ENCODE measurements at regions not wholly inside any gene's neighbourhood (a gene's known extent, or its start where the extent isn't known, plus 50 kb on each side); places are given as distances from the start of the nearest gene placed in this dataset.

- no peak for DNase-seq (ENCODE audit: low read depth)
Measured at GRCh38 chrX:38856670-38857265, 55.5 kb downstream of the MID1IP1 start.

DNA sequence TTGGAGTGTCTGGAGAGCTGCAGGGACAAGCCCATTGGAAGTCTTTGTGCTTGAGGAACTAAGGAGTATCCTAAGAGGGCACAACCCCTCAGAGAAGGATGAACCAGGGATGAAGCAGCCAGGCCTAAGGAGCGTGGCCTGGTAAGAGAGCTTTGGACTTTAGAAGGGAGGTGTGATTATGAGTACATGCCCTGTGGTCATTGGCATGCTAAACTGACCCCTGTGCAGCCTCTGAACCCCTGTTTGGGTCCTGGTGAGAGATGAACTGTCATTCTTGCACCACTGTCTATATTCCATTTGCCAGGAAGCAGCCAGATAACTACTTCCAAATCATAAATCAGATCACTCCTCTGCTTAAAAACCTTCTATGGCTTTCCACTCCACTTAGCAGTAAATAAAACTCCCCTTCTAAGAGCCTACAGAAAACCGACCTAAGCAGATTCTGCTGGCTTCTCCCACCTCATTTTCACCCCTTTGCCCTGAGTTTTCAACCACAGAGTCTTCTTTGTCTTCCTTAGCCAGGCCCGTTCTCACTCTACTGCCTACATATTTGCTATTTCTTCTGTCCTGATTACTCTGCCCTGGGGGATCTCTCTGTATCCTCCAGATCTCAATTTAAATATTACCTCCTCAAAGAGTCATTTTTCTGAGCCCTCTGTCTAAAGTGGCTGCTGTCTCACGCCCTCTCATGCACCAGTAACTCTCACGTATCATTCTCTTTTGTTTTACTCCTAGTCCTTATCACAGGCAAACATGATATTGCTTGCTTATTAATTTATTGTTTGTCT is 56.7 kb downstream of the MID1IP1 start:
- DNase-seq (ENCODE audit: low read depth): no peak

DNA sequence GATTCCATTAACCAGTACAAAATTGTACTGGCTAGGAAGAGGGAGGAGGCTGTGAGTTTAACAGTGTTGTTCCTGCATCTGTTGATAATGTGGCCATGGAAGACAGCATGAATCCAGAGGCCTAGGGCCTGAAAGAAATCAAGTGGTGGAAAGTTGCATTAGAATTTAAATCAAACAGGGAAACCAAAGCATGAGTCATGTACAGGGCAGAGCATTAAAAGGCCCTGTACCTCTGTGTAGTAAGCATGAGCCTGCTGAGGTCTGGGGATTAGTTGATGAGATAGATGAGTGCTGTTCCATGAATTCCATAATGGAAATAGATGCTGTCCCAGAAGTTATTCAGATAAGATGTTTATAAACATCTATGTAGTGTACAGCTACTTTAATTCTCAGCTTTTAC is 58.3 kb downstream of the MID1IP1 start:
- DNase-seq (ENCODE audit: low read depth): no peak

GRCh38 chrX:38860106-38861013 is 59.1 kb downstream of the MID1IP1 start:
- no peak for DNase-seq (ENCODE audit: low read depth)

DNA sequence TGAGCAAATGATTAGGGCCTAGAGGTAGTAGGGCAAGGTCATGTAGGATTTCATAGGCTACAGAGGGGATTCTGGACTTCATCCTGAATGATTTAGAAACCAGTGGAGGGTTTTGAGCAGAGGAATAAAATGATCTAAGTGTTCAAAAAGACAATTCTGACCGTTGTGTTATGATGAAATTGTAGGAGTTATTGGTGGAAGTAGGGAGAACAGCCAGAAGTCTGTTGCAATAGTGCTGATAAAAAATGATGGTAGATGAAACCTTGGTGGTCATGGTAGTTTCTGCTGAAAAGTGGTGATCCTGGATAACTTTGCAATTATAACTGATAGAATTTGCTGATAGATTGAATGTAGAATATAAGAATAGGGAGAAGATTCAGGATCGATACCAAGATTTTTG is 60.2 kb downstream of the MID1IP1 start:
- DNase-seq (ENCODE audit: low read depth): no peak

DNA sequence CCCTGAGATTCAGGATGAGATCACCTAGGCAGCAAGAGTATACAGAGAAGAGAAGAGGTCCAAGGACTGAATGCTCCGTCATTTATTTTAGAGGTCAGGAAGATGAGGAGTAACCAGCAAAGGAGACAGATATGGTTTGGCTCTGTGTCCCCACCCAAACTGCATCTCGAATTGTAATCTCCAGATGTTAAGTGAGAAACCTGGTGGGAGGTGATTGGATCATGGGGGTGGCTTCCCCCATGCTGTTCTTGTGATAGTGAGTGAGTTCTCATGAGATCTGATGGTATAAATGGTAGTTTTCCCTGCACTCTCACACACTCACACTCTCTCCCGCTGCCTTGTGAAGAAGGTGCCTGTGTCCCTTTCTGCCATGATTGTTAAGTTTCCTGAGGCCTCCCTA is 60.8 kb downstream of the MID1IP1 start:
- DNase-seq (ENCODE audit: low read depth): no peak

DNA sequence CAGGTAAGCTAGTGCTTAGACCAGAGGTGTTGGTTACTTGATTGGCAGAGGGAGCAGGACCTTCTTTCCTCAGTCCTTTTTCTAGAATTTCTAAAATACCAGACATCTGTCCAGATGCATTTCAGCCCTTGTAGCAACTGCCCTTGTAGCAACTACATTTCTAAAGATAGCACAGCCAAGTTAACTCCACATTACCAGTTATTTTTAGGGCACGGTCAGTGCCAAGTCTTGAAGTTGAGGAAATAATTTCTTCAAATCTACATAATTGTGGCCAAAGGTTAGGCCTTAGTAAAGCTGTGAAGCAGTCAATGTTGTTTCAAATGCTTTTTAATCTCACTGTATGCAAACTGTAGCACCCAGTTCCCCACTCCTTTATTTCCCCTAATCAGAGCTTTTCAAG is 62.9 kb downstream of the MID1IP1 start:
- DNase-seq (ENCODE audit: low read depth): no peak

DNA sequence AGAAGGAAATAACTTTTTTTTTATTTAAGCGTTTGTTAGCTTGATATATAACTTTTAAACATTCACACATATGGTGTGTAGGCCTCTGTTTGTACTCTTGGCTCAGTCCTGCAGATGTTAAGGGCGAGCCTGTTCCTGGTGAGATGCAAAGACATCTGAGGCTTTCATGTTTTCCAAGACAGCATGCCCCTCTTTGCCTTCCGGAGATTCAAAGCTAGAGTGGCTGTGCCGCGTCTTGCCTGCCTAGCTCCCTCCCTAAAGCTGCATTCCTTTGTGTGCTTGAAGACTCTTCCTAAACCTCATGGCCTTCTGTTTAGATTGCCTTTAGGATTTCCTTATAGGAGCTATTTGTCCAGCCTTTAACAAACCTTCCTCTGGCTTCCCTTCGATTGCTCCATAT is 67.1 kb downstream of the MID1IP1 start:
- DNase-seq (ENCODE audit: low read depth): no peak

DNA sequence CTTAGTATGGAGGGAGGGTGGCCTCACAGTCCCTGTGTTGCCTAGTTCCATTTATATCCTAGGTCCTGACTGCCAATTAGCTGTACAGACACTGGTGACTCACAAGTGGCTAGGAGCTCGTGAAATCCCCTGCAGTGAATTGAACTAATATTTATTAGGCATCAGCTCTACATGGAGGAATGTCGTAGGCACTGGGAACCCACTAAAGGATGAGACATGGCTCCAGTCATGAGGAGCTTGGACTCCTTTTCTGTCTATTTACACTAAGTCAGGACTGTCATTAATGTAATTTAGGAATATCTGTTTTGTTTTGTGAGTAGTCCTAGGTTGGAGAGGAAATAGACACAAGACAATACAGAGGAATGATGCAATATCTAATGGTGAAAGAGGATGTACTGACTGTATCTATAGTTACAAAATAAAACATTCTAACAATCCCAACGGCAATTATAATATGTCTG is 67.7 kb downstream of the MID1IP1 start:
- no peak for DNase-seq (ENCODE audit: low read depth)

DNA sequence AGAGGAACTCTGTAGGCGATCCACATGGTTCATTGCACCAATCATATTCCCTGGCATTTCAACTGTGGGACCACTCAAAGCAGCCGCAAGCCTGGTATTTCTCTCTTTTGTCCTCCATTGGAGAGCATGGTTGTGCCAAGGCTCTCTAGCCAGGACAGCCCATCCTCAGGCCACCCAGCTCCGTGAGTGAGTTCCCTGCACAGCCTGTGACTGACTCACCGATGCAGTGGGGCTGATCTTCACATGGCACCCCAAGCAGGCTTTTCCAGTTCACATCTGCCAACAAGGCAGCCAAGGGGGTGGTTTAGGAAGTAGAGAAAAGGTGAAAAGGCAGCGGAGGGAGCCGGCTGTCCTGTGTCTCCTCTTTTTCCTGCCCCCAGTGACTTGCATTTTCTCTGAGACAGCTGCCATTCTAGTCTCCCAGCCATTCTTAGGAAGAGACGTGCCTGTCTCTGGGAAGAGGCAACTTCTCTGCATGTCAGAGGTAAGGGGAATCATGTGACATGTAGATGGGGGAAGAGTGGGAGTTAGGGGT is 69.2 kb downstream of the MID1IP1 start:
- DNase-seq (ENCODE audit: low read depth): no peak

- DNase-seq (ENCODE audit: low read depth): no peak
Measured at GRCh38 chrX:38871129-38872029, 70.1 kb downstream of the MID1IP1 start.

DNA sequence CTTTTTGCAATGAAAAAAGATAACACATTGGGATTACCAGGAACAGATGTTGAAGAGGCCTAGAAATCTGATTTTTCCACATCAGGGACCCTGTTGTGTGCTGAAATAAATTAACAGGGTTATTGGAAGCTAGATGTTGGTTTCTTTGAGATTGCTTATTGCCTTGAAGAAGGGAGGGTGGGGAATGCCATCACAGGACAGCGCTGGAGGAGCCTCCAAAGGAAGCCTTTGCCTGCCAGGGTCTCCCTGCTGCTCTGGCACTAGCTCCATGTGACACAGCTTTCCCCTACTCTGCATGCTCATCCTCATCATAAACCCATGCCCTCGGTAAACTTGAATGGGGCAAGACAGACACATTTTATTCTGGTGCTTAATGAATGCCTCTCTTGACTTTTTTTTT is 76.1 kb downstream of the MID1IP1 start:
- no peak for DNase-seq (ENCODE audit: low read depth)

GRCh38 chrX:38878641-38879340 is 77.5 kb downstream of the MID1IP1 start:
- DNase-seq (ENCODE audit: low read depth): no peak

DNA sequence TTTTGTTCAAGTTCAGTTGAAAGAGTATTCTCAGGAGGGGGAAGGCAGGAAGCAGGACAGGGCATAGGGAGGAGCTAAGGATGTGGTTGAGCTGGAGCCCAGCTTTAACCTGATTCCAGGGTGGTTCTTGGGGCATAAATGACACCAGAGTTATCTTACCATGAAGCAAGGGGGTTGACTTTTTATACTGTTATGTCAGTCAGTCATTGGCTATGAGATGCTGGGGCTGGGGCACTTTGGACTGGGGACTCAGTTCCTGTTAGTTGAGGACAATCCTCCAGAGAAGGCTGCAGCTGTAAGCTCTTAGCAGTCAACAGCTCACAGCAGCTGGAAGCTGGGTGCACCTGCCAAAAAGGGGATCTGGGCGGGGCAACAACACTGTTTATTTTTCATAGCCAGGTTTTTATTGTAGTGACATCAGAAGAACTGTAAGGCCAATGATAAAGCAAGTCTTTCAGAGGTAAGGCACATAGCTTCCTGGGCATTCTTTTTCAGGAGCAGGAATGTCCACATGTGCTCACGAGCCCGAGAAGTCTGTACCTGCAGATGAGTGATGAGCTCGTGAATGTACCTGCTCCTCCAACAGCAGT is 78.5 kb downstream of the MID1IP1 start:
- DNase-seq (ENCODE audit: low read depth): no peak

DNA sequence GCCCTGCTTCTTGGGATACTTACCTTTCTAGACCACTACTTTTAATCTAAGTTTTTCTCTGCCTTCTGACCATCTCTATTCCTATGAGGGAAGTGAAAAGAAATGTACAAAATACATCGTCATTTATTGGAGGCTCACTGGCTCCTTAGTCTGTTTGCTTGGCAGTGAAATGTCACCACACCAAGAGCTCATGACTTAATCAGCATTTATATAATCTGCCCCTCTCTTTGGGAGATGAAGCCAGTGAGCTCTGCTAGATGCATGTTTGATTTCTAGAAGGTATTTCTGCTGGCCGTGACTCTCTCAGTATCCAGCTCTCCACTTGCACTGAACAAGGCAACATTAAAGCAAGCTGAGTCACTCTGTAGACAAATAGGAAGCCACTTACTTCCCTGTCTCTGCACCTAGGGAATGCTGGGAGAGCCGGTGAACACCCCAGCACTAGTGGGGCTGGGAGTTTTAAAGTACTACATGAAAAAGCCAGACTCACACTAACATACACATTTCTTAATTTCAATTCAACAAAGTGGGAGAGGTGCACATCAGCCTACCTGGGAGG is 79.1 kb downstream of the MID1IP1 start:
- DNase-seq (ENCODE audit: low read depth): no peak

- no peak for DNase-seq (ENCODE audit: low read depth)
Measured at GRCh38 chrX:38881066-38881465, 79.8 kb downstream of the MID1IP1 start.

- no peak for DNase-seq (ENCODE audit: low read depth)
Measured at GRCh38 chrX:38881727-38882126, 80.5 kb downstream of the MID1IP1 start.

GRCh38 chrX:38882894-38883626 is 81.8 kb downstream of the MID1IP1 start:
- DNase-seq (ENCODE audit: low read depth): no peak

- DNase-seq (ENCODE audit: low read depth): no peak
Measured at GRCh38 chrX:38886112-38886511, 84.9 kb downstream of the MID1IP1 start.
